GM23338 (cell line): ENCODE measurements at regions not wholly inside any gene's neighbourhood (a gene's known extent, or its start where the extent isn't known, plus 50 kb on each side); places are given as distances from the start of the nearest gene placed in this dataset.

Source experiments
- ATAC-seq: fragments of 200-7000 bp; cut with Tn5 transposase; 3 replicates; pipeline ENCODE4 v1.9.1; 2020
- DNase-seq: peaks from one replicate; pipeline ENCODE4 v3.0.0-alpha.2; 2015; ENCODE audit warnings: low spot score
- H2AFZ ChIP-seq: fragments of 200-600 bp; sonication (generic); 2 replicates; pipeline ENCODE4 v1.8.0; 2016; ENCODE audit warnings: antibody characterized with exemption, mild to moderate bottlenecking, moderate library complexity
- H3F3A ChIP-seq: fragments of 200-600 bp; sonication (generic); replicated peaks from 2 replicates; pipeline ENCODE4 v1.8.0; 2017; ENCODE audit warnings: antibody characterized with exemption, mixed run types, low read depth
- H3K27ac ChIP-seq: fragments of 200-600 bp; sonication (generic); 2 replicates; pipeline ENCODE4 v1.6.1; 2016; ENCODE audit warnings: low read depth
- H3K27me3 ChIP-seq: fragments of 200-600 bp; sonication (generic); 2 replicates; pipeline ENCODE4 v1.8.0; 2016; ENCODE audit warnings: mild to moderate bottlenecking, mixed run types, moderate library complexity; ENCODE audit not compliant: insufficient read depth
- H3K36me3 ChIP-seq: fragments of 200-600 bp; sonication (generic); 2 replicates; pipeline ENCODE4 v1.8.0; 2016; ENCODE audit warnings: mild to moderate bottlenecking; ENCODE audit not compliant: insufficient read depth
- H3K4me1 ChIP-seq: fragments of 200-600 bp; sonication (generic); 2 replicates; pipeline ENCODE4 v1.8.0; 2016; ENCODE audit warnings: mild to moderate bottlenecking, moderate library complexity; ENCODE audit not compliant: insufficient read depth
- H3K4me2 ChIP-seq: fragments of 200-600 bp; sonication (generic); 2 replicates; pipeline ENCODE4 v1.7.1; 2017; ENCODE audit warnings: mixed run types
- H3K4me3 ChIP-seq: fragments of 200-600 bp; sonication (generic); 2 replicates; pipeline ENCODE4 v1.6.1; 2016; ENCODE audit warnings: mixed run types
- H3K79me2 ChIP-seq: fragments of 200-600 bp; sonication (generic); replicated peaks from 2 replicates; pipeline ENCODE4 v1.8.0; 2017; ENCODE audit warnings: mild to moderate bottlenecking; ENCODE audit not compliant: insufficient read depth
- H3K9me2 ChIP-seq: fragments of 200-600 bp; sonication (generic); 2 replicates; pipeline ENCODE4 v1.8.0; 2017; ENCODE audit not compliant: insufficient read depth
- H4K20me1 ChIP-seq: fragments of 200-600 bp; sonication (generic); replicated peaks from 2 replicates; pipeline ENCODE4 v1.8.0; 2017; ENCODE audit warnings: mild to moderate bottlenecking; ENCODE audit not compliant: insufficient read depth
- H3K27ac Mint-ChIP-seq: 2 replicates; pipeline ENCODE4 v1.8.0; 2020; ENCODE audit warnings: inconsistent platforms, mild to moderate bottlenecking, moderate library complexity, mixed read lengths
- H3K27me3 Mint-ChIP-seq: 3 replicates; pipeline ENCODE4 v1.8.0; 2022; ENCODE audit warnings: low read depth, mild to moderate bottlenecking, moderate library complexity, mixed read lengths, inconsistent platforms; ENCODE audit not compliant: insufficient read depth, poor library complexity
- H3K36me3 Mint-ChIP-seq: 3 replicates; pipeline ENCODE4 v1.8.0; 2021; ENCODE audit warnings: low read depth, mild to moderate bottlenecking, inconsistent platforms, moderate library complexity, mixed read lengths
- H3K4me1 Mint-ChIP-seq: 3 replicates; pipeline ENCODE4 v1.8.0; 2020; ENCODE audit warnings: mild to moderate bottlenecking, inconsistent platforms, mixed read lengths
- H3K4me3 Mint-ChIP-seq: 3 replicates; pipeline ENCODE4 v1.8.0; 2021; ENCODE audit warnings: moderate library complexity, mild to moderate bottlenecking, inconsistent platforms, mixed read lengths
- H3K9me3 Mint-ChIP-seq: 3 replicates; pipeline ENCODE4 v1.8.0; 2020; ENCODE audit warnings: moderate library complexity, mild to moderate bottlenecking, inconsistent platforms, mixed read lengths
- CREB1 ChIP-seq: fragments of 250-450 bp; sonication (Bioruptor Pico); IDR thresholded peaks from 2 replicates; pipeline ENCODE4 v1.5.0; 2020; ENCODE audit warnings: low read depth, mild to moderate bottlenecking, moderate library complexity
- CTCF ChIP-seq, 2 experiments: fragments of 200-600 bp in 1 of 2; sonication (generic) in 1 of 2; conservative IDR thresholded peaks; 2 replicates each; pipeline versions ENCODE4 v1.5.1 to v1.6.1; 2016 to 2017; ENCODE audit warnings: antibody characterized with exemption in 2 of 2, low read depth in 2 of 2, mild to moderate bottlenecking in 2 of 2, moderate library complexity in 1 of 2
- ETS1 ChIP-seq: IDR thresholded peaks from 2 replicates; pipeline ENCODE4 v1.6.1; 2016; ENCODE audit warnings: antibody characterized with exemption
- EZH2 ChIP-seq: fragments of 200-600 bp; sonication (generic); IDR thresholded peaks from one replicate; pipeline ENCODE4 v1.8.0; 2017; ENCODE audit warnings: antibody characterized with exemption, mild to moderate bottlenecking, low read depth; ENCODE audit not compliant: unreplicated experiment
- NANOG ChIP-seq: IDR thresholded peaks from 2 replicates; pipeline ENCODE4 v1.6.1; 2016; ENCODE audit warnings: antibody characterized with exemption, borderline replicate concordance
- POLR2AphosphoS5 ChIP-seq: IDR thresholded peaks from 2 replicates; pipeline ENCODE4 v1.6.1; 2016; ENCODE audit warnings: antibody characterized with exemption, low read depth
- REST ChIP-seq: IDR thresholded peaks from one replicate; pipeline ENCODE4 v1.6.1; 2018; ENCODE audit warnings: antibody characterized with exemption; ENCODE audit not compliant: unreplicated experiment
- STAT1 ChIP-seq: IDR thresholded peaks from one replicate; pipeline ENCODE4 v1.6.1; 2016; ENCODE audit warnings: antibody characterized with exemption; ENCODE audit not compliant: unreplicated experiment
- ZNF114 ChIP-seq: fragments of 250-450 bp; sonication (Bioruptor Pico); IDR thresholded peaks from 2 replicates; pipeline ENCODE4 v1.5.0; 2020; ENCODE audit warnings: mild to moderate bottlenecking, moderate library complexity
- ZNF462 ChIP-seq: fragments of 250-450 bp; sonication (Bioruptor Pico); IDR thresholded peaks from 2 replicates; pipeline ENCODE4 v1.5.0; 2020; ENCODE audit warnings: mild to moderate bottlenecking, moderate library complexity

GRCh38 chr7:132063800-132064199 lies 507.4 kb upstream of the PODXL start (continued):
- TF ChIP-seq REST (no peak), ZNF114 (no peak), NANOG (no peak)

- H2AFZ ChIP-seq = no peak overlapping the region
- H3K4me3 Mint-ChIP-seq = no peak overlapping the region
- H3F3A ChIP-seq = no peaks in the 10 kb centered on the region
- no peaks in the 10 kb centered on the region for H3K27me3 ChIP-seq
- no peak for ATAC-seq
- H3K4me1 ChIP-seq = no peaks in the 10 kb centered on the region
- H3K27ac ChIP-seq = no peak overlapping the region
- H3K4me2 ChIP-seq = no peak overlapping the region
- H3K27ac Mint-ChIP-seq = no peak overlapping the region
- no peak for DNase-seq
- no peaks in the 10 kb centered on the region for H4K20me1 ChIP-seq
- no peaks in the 10 kb centered on the region for H3K79me2 ChIP-seq
- H3K36me3 Mint-ChIP-seq = 0 out of 3 replicates have a peak, but pooled peaks cover 4% of the 10 kb centered on the region
- H3K4me1 Mint-ChIP-seq = no peaks in the 10 kb centered on the region; the same call in 2 of the 3 replicates
- H3K4me3 ChIP-seq = no peak overlapping the region
- TF ChIP-seq STAT1 (no peak), CREB1 (CRISPR knock-in tag) (no peak), ZNF462 (CRISPR knock-in tag) (no peak), NANOG (no peak), EZH2 (no peak), CTCF (conservative IDR thresholded peaks at IDR 0.05; ENCODE audit: low read depth in 2 of 2) (no peak), ETS1 (no peak), POLR2AphosphoS5 (no peak), ZNF114 (no peak)
- no peaks in the 10 kb centered on the region for H3K36me3 ChIP-seq
- peaks cover 5% of the 10 kb centered on the region; the same call in 1 of the 2 replicates for H3K9me2 ChIP-seq
- H3K9me3 Mint-ChIP-seq = peaks cover 11% of the 10 kb centered on the region
- H3K27me3 Mint-ChIP-seq = no peaks in the 10 kb centered on the region
Observed at GRCh38 chr7:132061937-132062336, 505.5 kb upstream of the PODXL start.
